GM12878 (cell line): ENCODE measurements at regions not wholly inside any gene's neighbourhood (a gene's known extent, or its start where the extent isn't known, plus 50 kb on each side); places are given as distances from the start of the nearest gene placed in this dataset.

Experiments
- ATAC-seq: fragments of 200-7000 bp; cut with Tn5 transposase; 3 replicates; pipeline ENCODE4 v1.9.1; 2020; ENCODE audit warnings: mild to moderate bottlenecking, moderate library complexity
- BruUV-seq: library from RNA; stranded (reverse); fragments of 400-500 nt; replicated peaks from 2 replicates; lab custom pipeline; 2021; lab: Mats Ljungman, UMichigan
- CTCF ChIA-PET: fragments of 300-600 bp; sonication (Branson Sonifier 250); formaldehyde crosslinking; extraction: SDS; loops from one replicate; lab custom pipeline; 2021; ENCODE audit warnings: inconsistent platforms; lab: Yijun Ruan, JAX
- POLR2A ChIA-PET: fragments of 350-600 bp; formaldehyde crosslinking; extraction: SDS; loops from one replicate; lab custom pipeline; 2021; ENCODE audit warnings: inconsistent platforms; lab: Charles Lee
- RAD21 ChIA-PET: fragments of 300-600 bp; sonication (Branson Sonifier 250); formaldehyde crosslinking; loops from one replicate; lab custom pipeline; 2023; ENCODE audit warnings: antibody characterized with exemption; ENCODE audit not compliant: unreplicated experiment; lab: Charles Lee
- SMC1A ChIA-PET: fragments of 300-600 bp; sonication (Branson Sonifier 250); formaldehyde crosslinking; loops from one replicate; lab custom pipeline; 2023; ENCODE audit not compliant: unreplicated experiment, uncharacterized antibody; lab: Charles Lee
- DNase-seq: peaks from one replicate; pipeline ENCODE4 v3.0.0-alpha.2; 2011; ENCODE audit warnings: low read depth, low spot score
- FAIRE-seq: peaks from 3 replicates; lab custom pipeline; 2011; peaks lifted over from hg19 to GRCh38; lab: Jason Lieb, UNC
- H2AFZ ChIP-seq: 2 replicates; pipeline ENCODE4 v1.6.0; 2011; ENCODE audit warnings: low read depth, low read length, control low read depth; ENCODE audit not compliant: control insufficient read depth
- H3K27ac ChIP-seq: 2 replicates; pipeline ENCODE4 v1.5.1; 2011; ENCODE audit warnings: control low read depth; ENCODE audit not compliant: control insufficient read depth, insufficient read depth
- H3K27me3 ChIP-seq, 2 experiments: replicated peaks in 1 of 2; 2 replicates each; pipeline versions ENCODE4 v1.6.0 to v1.6.1; 2011; ENCODE audit warnings: low read length in 1 of 2; ENCODE audit not compliant: control insufficient read depth in 2 of 2, insufficient read depth in 2 of 2
- H3K36me3 ChIP-seq, 2 experiments: 2 replicates each; pipeline ENCODE4 v1.5.1; 2011; ENCODE audit warnings: low read length in 1 of 2; ENCODE audit not compliant: control insufficient read depth in 2 of 2, insufficient read depth in 2 of 2
- H3K4me1 ChIP-seq: 2 replicates; pipeline ENCODE4 v1.6.1; 2011; ENCODE audit warnings: mild to moderate bottlenecking, low read length, moderate library complexity, mixed read lengths; ENCODE audit not compliant: control insufficient read depth, insufficient read depth
- H3K4me2 ChIP-seq: 2 replicates; pipeline ENCODE4 v1.6.0; 2011; ENCODE audit warnings: control low read depth; ENCODE audit not compliant: control insufficient read depth, insufficient read depth
- H3K4me3 ChIP-seq: fragments of 200-600 bp; sonication (generic); 2 replicates; pipeline ENCODE4 v1.5.1; 2016
- H3K79me2 ChIP-seq: 2 replicates; pipeline ENCODE4 v1.6.0; 2011; ENCODE audit warnings: low read length; ENCODE audit not compliant: control insufficient read depth, insufficient read depth
- H3K9ac ChIP-seq: 2 replicates; pipeline ENCODE4 v1.8.0; 2011; ENCODE audit warnings: low read length, control low read depth, mixed read lengths; ENCODE audit not compliant: control insufficient read depth, insufficient read depth
- H3K9me3 ChIP-seq: replicated peaks from 3 replicates; pipeline ENCODE4 v1.5.1; 2011; ENCODE audit warnings: mild to moderate bottlenecking, low read length; ENCODE audit not compliant: control insufficient read depth, insufficient read depth
- H4K20me1 ChIP-seq: 2 replicates; pipeline ENCODE4 v1.6.0; 2011; ENCODE audit not compliant: control insufficient read depth, insufficient read depth
- BCLAF1 ChIP-seq: fragments of 450-650 bp; IDR thresholded peaks from 2 replicates; pipeline ENCODE4 v1.6.1; 2017; ENCODE audit warnings: antibody characterized with exemption, mild to moderate bottlenecking, moderate library complexity
- CEBPZ ChIP-seq: fragments of 150-350 bp; IDR thresholded peaks from 2 replicates; pipeline ENCODE4 v1.6.1; 2016; ENCODE audit warnings: low read depth, low read length
- CREM ChIP-seq: IDR thresholded peaks from 2 replicates; pipeline ENCODE4 v1.6.1; 2014; ENCODE audit warnings: antibody characterized with exemption, low read depth
- DPF2 ChIP-seq: fragments of 450-650 bp; IDR thresholded peaks from 2 replicates; pipeline ENCODE4 v1.6.1; 2017; ENCODE audit warnings: mild to moderate bottlenecking
- ELK1 ChIP-seq: IDR thresholded peaks from 2 replicates; pipeline ENCODE4 v1.6.1; 2012; ENCODE audit warnings: low read depth, low read length, improper control_type of control experiment
- HDGF ChIP-seq: fragments of 450-650 bp; IDR thresholded peaks from 2 replicates; pipeline ENCODE4 v1.6.1; 2016; ENCODE audit warnings: antibody characterized with exemption
- NBN ChIP-seq: fragments of 450-650 bp; IDR thresholded peaks from 2 replicates; pipeline ENCODE4 v1.6.1; 2016
- WGBS: methylation state at CpG from one replicate; pipeline ENCODE4 v1.1.6; 2016; ENCODE audit warnings: low lambda C conversion rate; ENCODE audit not compliant: insufficient replicate concordance, insufficient coverage; ENCODE audit errors: missing lambda C conversion rate; 5-methylcytosine and 5-hydroxymethylcytosine counted together
- in situ Hi-C: fragments of 300-500 bp; cut with MboI; formaldehyde crosslinking; loops from 9 replicates; pipeline ENCODE4 v1.14.3; 2018; ENCODE audit warnings: mixed read lengths
- intact Hi-C: fragments of 100-400 bp; cut with micrococcal nuclease; formaldehyde crosslinking; loops from one replicate; pipeline ENCODE4 v1.14.2; 2022; ENCODE audit not compliant: unreplicated experiment

- H2AFZ ChIP-seq = no peak overlapping the region
- ChIA-PET SMC1A (no interaction called here), POLR2A (no interaction called here), CTCF (no interaction called here), RAD21 (no interaction called here)
- no TSS peak for BruUV-seq
- H3K4me1 ChIP-seq = no peaks in the 10 kb centered on the region
- no peak for DNase-seq
- TF ChIP-seq CREM (no peak), DPF2 (no peak), BCLAF1 (no peak), ELK1 (no peak), HDGF (no peak), CEBPZ (no peak), NBN (no peak)
- H4K20me1 ChIP-seq = no peaks in the 10 kb centered on the region
- no peak overlapping the region for H3K4me2 ChIP-seq
- no peaks in the 10 kb centered on the region for H3K36me3 ChIP-seq
- H3K79me2 ChIP-seq = no peaks in the 10 kb centered on the region
- in situ Hi-C loops = no loop called here
- intact Hi-C loops = no loop called here
- no peaks in the 10 kb centered on the region; the same call in 2 of the 3 replicates for H3K9me3 ChIP-seq
- no peak for ATAC-seq
- no peak overlapping the region for H3K4me3 ChIP-seq
- WGBS = 93% methylated on average over 4 of the region's 4 CpGs
- no peaks in the 10 kb centered on the region for H3K27me3 ChIP-seq
- no peak overlapping the region for H3K27ac ChIP-seq
- no peak for FAIRE-seq
- no peak overlapping the region for H3K9ac ChIP-seq
Observed at GRCh38 chr5:97745817-97746216, 562.8 kb upstream of the RIOK2 start.
